ENCODE measurements at regions not wholly inside any gene's neighbourhood (a gene's known extent, or its start where the extent isn't known, plus 50 kb on each side); places are given as distances from the start of the nearest gene placed in this dataset.

- Histone ChIP-seq H4K20me1 (replicated peaks in 1 of 2; ENCODE audit: control insufficient read depth in 1 of 2, insufficient read depth in 2 of 2, low read length in 2 of 2) (no peaks in the 10 kb centered on the region), H2BK15ac (ENCODE audit: low read length) (no peak overlapping the region), H3K27ac (ENCODE audit: low read depth, low read length) (no peak overlapping the region), H3K27me3 (replicated peaks in 1 of 4; ENCODE audit: control insufficient read depth in 3 of 4, extremely low read depth in 1 of 4, insufficient read depth in 3 of 4, low read length in 3 of 4) (no peaks in the 10 kb centered on the region), H3K23me2 (ENCODE audit: low read depth, low read length) (no peaks in the 10 kb centered on the region), H2BK5ac (ENCODE audit: low read depth, low read length) (no peak overlapping the region), H4K5ac (ENCODE audit: insufficient read length, low read depth, low read length) (no peak overlapping the region), H2BK20ac (ENCODE audit: low read length) (no peak overlapping the region), H2AK5ac (ENCODE audit: low read depth, low read length) (no peak overlapping the region), H3K4me1 (replicated peaks in 1 of 4; ENCODE audit: control insufficient read depth in 3 of 4, insufficient read depth in 4 of 4, low read length in 3 of 4) (peaks cover 0 to 3% (median 0%) of the 10 kb centered on the region in 4 experiments; a peak in 2 of 7 replicates), H3K56ac (replicated peaks; ENCODE audit: insufficient read length, low read depth, low read length) (no peak overlapping the region), H3K14ac (ENCODE audit: insufficient read length) (no peak overlapping the region), H4K8ac (ENCODE audit: extremely low read depth, insufficient read depth, low read length) (no peak overlapping the region), H3K79me1 (ENCODE audit: low read depth, low read length) (no peaks in the 10 kb centered on the region), H3K4me2 (ENCODE audit: insufficient read depth in 1 of 2, low read depth in 2 of 2, low read length in 2 of 2) (no peak overlapping the region), H3K9me3 (ENCODE audit: insufficient read depth in 2 of 2, low read depth in 1 of 2, low read length in 1 of 2) (no peaks in the 10 kb centered on the region), H3K4me3 (ENCODE audit: extremely low read depth in 1 of 4, insufficient read depth in 2 of 4, low read depth in 3 of 4, low read length in 4 of 4) (no peak overlapping the region), H3K23ac (ENCODE audit: insufficient read length) (no peak overlapping the region), H2BK120ac (replicated peaks; ENCODE audit: low read depth, low read length) (no peak overlapping the region), H2BK12ac (ENCODE audit: low read depth, low read length) (no peak overlapping the region), H2AFZ (ENCODE audit: low read length) (no peak overlapping the region), H4K91ac (replicated peaks; ENCODE audit: insufficient read length, low read length) (no peak overlapping the region), H3K36me3 (ENCODE audit: control insufficient read depth in 2 of 4, insufficient read depth in 4 of 4, low read length in 3 of 4) (no peaks in the 10 kb centered on the region), H3K18ac (ENCODE audit: extremely low read depth, low read length) (no peak overlapping the region), H3K9ac (replicated peaks in 1 of 4; ENCODE audit: extremely low read depth in 1 of 4, low read depth in 3 of 4, low read length in 3 of 4) (no peak overlapping the region), H3K4ac (replicated peaks; ENCODE audit: insufficient read length, low read depth, low read length) (no peak overlapping the region), H3K79me2 (ENCODE audit: control insufficient read depth in 1 of 2, insufficient read depth in 2 of 2, low read length in 2 of 2) (no peaks in the 10 kb centered on the region)
- ChIA-PET CTCF (ENCODE audit: partially characterized antibody) (interaction anchor here (0.6 to 1.7 kb wide), 4 partner anchors 13 to 1974 kb away, joined by 3 to 5 read pairs (median 4); no protein-coding TSS in a partner anchor), POLR2A (ENCODE audit: partially characterized antibody) (no interaction called here)
- DNase-seq (ENCODE audit: low read depth in 1 of 2, low spot score in 2 of 2) (no peak), FAIRE-seq (no peak)
- WGBS, 2 experiments (ENCODE audit: extremely low coverage in 1 of 2, insufficient coverage in 1 of 2, insufficient read length in 1 of 2, insufficient replicate concordance in 2 of 2, low coverage in 1 of 2, low lambda C conversion rate in 2 of 2, missing lambda C conversion rate in 1 of 2), result 84% methylated on average over 4 of the region's 4 CpGs; no CpG with 5 or more reads in 1 of the 2 experiments
- TF ChIP-seq MAFK (IDR thresholded peaks at IDR 0.05; ENCODE audit: low read depth, low read length) (no peak), CBX5 (IDR thresholded peaks at IDR 0.05; ENCODE audit: low read depth, low read length) (no peak), ASH2L (IDR thresholded peaks at IDR 0.05; ENCODE audit: low read length) (no peak), SP2 (IDR thresholded peaks at IDR 0.05; ENCODE audit: low read length) (no peak), SAP30 (IDR thresholded peaks at IDR 0.05; ENCODE audit: insufficient read depth, insufficient replicate concordance, low read length) (no peak), JUN (IDR thresholded peaks at IDR 0.05; ENCODE audit: low read depth, low read length) (no peak), CHD1 (IDR thresholded peaks at IDR 0.05; ENCODE audit: low read depth, low read length) (no peak)
Measured at GRCh38 chr10:109474261-109474660, 449.1 kb downstream of the XPNPEP1 start.
